GM12878 (cell line): ENCODE measurements at regions not wholly inside any gene's neighbourhood (a gene's known extent, or its start where the extent isn't known, plus 50 kb on each side); places are given as distances from the start of the nearest gene placed in this dataset.
"Not testable (repeated sequence)": the region's sequence is repeated elsewhere in the genome, so short reads cannot be mapped to it uniquely, and the experiment has no call there.

ENCODE experiments used
- CREB1 ChIP-seq: IDR thresholded peaks from 2 replicates; pipeline ENCODE4 v1.6.1; 2012; ENCODE audit warnings: low read depth, mild to moderate bottlenecking, inconsistent platforms
- CTCF ChIP-seq, 3 experiments: IDR thresholded peaks in 2 of 3; conservative IDR thresholded peaks in 1 of 3; 2 replicates each; pipeline ENCODE4 v1.5.1; 2011; ENCODE audit warnings: low read depth in 3 of 3, low read length in 3 of 3, mild to moderate bottlenecking in 3 of 3, control low read depth in 2 of 3, moderate library complexity in 2 of 3, inconsistent platforms in 1 of 3, mixed read lengths in 1 of 3; ENCODE audit not compliant: control insufficient read depth in 2 of 3, insufficient read depth in 1 of 3; ENCODE audit errors: extremely low read depth in 1 of 3
- EZH2 ChIP-seq: IDR thresholded peaks from 2 replicates; pipeline ENCODE4 v1.6.1; 2012; ENCODE audit warnings: low read depth, mild to moderate bottlenecking, control low read depth, inconsistent platforms, low read length, borderline replicate concordance; ENCODE audit not compliant: control insufficient read depth
- HDAC2 ChIP-seq: fragments of 200-600 bp; sonication (generic); IDR thresholded peaks from 2 replicates; pipeline ENCODE4 v1.6.1; 2017
- NFYB ChIP-seq: IDR thresholded peaks from 2 replicates; pipeline ENCODE4 v1.6.1; 2011; ENCODE audit warnings: low read depth, mild to moderate bottlenecking, low read length, improper control_type of control experiment, moderate library complexity; ENCODE audit not compliant: insufficient read depth
- PAX8 ChIP-seq: fragments of 450-650 bp; IDR thresholded peaks from 2 replicates; pipeline ENCODE4 v1.6.1; 2017; ENCODE audit warnings: mild to moderate bottlenecking, moderate library complexity
- POLR2AphosphoS2 ChIP-seq: IDR thresholded peaks from 2 replicates; pipeline ENCODE4 v1.6.1; 2011; ENCODE audit warnings: low read depth, mild to moderate bottlenecking, low read length, improper control_type of control experiment, moderate library complexity
- RAD21 ChIP-seq: IDR thresholded peaks from 2 replicates; pipeline ENCODE4 v1.6.1; 2011; ENCODE audit warnings: mild to moderate bottlenecking, low read depth, low read length, moderate library complexity; ENCODE audit not compliant: insufficient read depth
- RB1 ChIP-seq: fragments of 450-650 bp; formaldehyde crosslinking; IDR thresholded peaks from 2 replicates; pipeline ENCODE4 v1.6.1; 2017; ENCODE audit warnings: mild to moderate bottlenecking, borderline replicate concordance
- SP1 ChIP-seq: IDR thresholded peaks from one replicate; pipeline ENCODE4 v1.6.1; 2011; ENCODE audit warnings: low read depth, low read length
- USF2 ChIP-seq: IDR thresholded peaks from 2 replicates; pipeline ENCODE4 v1.6.1; 2011; ENCODE audit warnings: low read depth, low read length, improper control_type of control experiment, borderline replicate concordance
- ZBTB4 ChIP-seq: fragments of 450-650 bp; formaldehyde crosslinking; IDR thresholded peaks from 2 replicates; pipeline ENCODE4 v1.4.0; 2022; ENCODE audit warnings: mild to moderate bottlenecking, moderate library complexity
- ZNF24 ChIP-seq: fragments of 450-650 bp; IDR thresholded peaks from 2 replicates; pipeline ENCODE4 v1.6.1; 2017; ENCODE audit warnings: antibody characterized with exemption, mild to moderate bottlenecking
- ZNF622 ChIP-seq: fragments of 450-650 bp; IDR thresholded peaks from 2 replicates; pipeline ENCODE4 v1.6.1; 2017; ENCODE audit warnings: mild to moderate bottlenecking, inconsistent platforms

GRCh38 chr1:81730299-81730698 is 70.4 kb upstream of the ADGRL2 start:
- not testable (repeated sequence) for TF ChIP-seq PAX8; RAD21; RB1; HDAC2; POLR2AphosphoS2; ZNF622; USF2; EZH2; ZBTB4 (CRISPR knock-in tag); CTCF (IDR thresholded peaks at IDR 0.05 in 2 of 3, conservative IDR thresholded peaks at IDR 0.05 in 1 of 3; ENCODE audit: control insufficient read depth in 2 of 3, extremely low read depth in 1 of 3, insufficient read depth in 1 of 3, low read depth in 3 of 3, low read length in 3 of 3); SP1; CREB1; ZNF24; NFYB
